ENCODE measurements at regions not wholly inside any gene's neighbourhood (a gene's known extent, or its start where the extent isn't known, plus 50 kb on each side); places are given as distances from the start of the nearest gene placed in this dataset.

GRCh38 chr13:106234636-106235035 is 300.8 kb downstream of the EFNB2 start:
- DNase-seq (ENCODE audit: low read depth): no peak

GRCh38 chr13:106233134-106233735 is 302.2 kb downstream of the EFNB2 start:
- no peak for DNase-seq (ENCODE audit: low read depth)

- DNase-seq (ENCODE audit: low read depth): no peak
These were observed 302.8 kb downstream of the EFNB2 start for GRCh38 chr13:106232681-106233080.

GRCh38 chr13:106230450-106230849 is 305.0 kb downstream of the EFNB2 start:
- DNase-seq (ENCODE audit: low read depth): no peak

GRCh38 chr13:106225126-106225525 is 310.3 kb downstream of the EFNB2 start:
- DNase-seq (ENCODE audit: low read depth): no peak

GRCh38 chr13:106220211-106220610 is 315.3 kb downstream of the EFNB2 start:
- no peak for DNase-seq (ENCODE audit: low read depth)

GRCh38 chr13:106213028-106213757 is 322.3 kb downstream of the EFNB2 start:
- no peak for DNase-seq (ENCODE audit: low read depth)

- DNase-seq (ENCODE audit: low read depth): no peak
These were observed 323.0 kb downstream of the EFNB2 start for GRCh38 chr13:106212386-106213010.

- no peak for DNase-seq (ENCODE audit: low read depth)
These were observed 325.1 kb downstream of the EFNB2 start for GRCh38 chr13:106210324-106210723.

- DNase-seq (ENCODE audit: low read depth): no peak
These were observed 329.6 kb downstream of the EFNB2 start for GRCh38 chr13:106205871-106206270.

- DNase-seq (ENCODE audit: low read depth): no peak
These were observed 338.0 kb downstream of the EFNB2 start for GRCh38 chr13:106197496-106197895.

GRCh38 chr13:106187501-106188095 is 347.9 kb downstream of the EFNB2 start:
- DNase-seq (ENCODE audit: low read depth): no peak

GRCh38 chr13:106187101-106187500 is 348.4 kb downstream of the EFNB2 start:
- no peak for DNase-seq (ENCODE audit: low read depth)

- DNase-seq (ENCODE audit: low read depth): no peak
These were observed 349.0 kb downstream of the EFNB2 start for GRCh38 chr13:106186366-106187030.

GRCh38 chr13:106184790-106185189 is 350.7 kb downstream of the EFNB2 start:
- DNase-seq (ENCODE audit: low read depth): no peak

- DNase-seq (ENCODE audit: low read depth): no peak
These were observed 351.9 kb downstream of the EFNB2 start for GRCh38 chr13:106183410-106184065.

- DNase-seq (ENCODE audit: low read depth): no peak
These were observed 353.1 kb downstream of the EFNB2 start for GRCh38 chr13:106182404-106182803.

GRCh38 chr13:106178816-106179215 is 356.6 kb downstream of the EFNB2 start:
- no peak for DNase-seq (ENCODE audit: low read depth)

- DNase-seq (ENCODE audit: low read depth): no peak
These were observed 358.3 kb downstream of the EFNB2 start for GRCh38 chr13:106177146-106177545.

GRCh38 chr13:106176117-106176516 is 359.3 kb downstream of the EFNB2 start:
- DNase-seq (ENCODE audit: low read depth): no peak

GRCh38 chr13:106173891-106174610 is 361.4 kb downstream of the EFNB2 start:
- DNase-seq (ENCODE audit: low read depth): no peak

All from stimulated activated CD8-positive, alpha-beta memory T cell treated with anti-CD3 and anti-CD28 coated beads, Interleukin-12 subunit alpha, Interleukin-12 subunit beta, amount 100 ng/mL, for 4 hours (primary cell).